H1 (cell line): ENCODE measurements at regions not wholly inside any gene's neighbourhood (a gene's known extent, or its start where the extent isn't known, plus 50 kb on each side); places are given as distances from the start of the nearest gene placed in this dataset.

ENCODE experiments used
- CTCF ChIA-PET: fragments of 300-600 bp; sonication (Branson Sonifier 250); formaldehyde crosslinking; loops from one replicate; lab custom pipeline; 2021; ENCODE audit not compliant: partially characterized antibody; lab: Charles Lee
- POLR2A ChIA-PET: fragments of 300-600 bp; sonication (Branson Sonifier 250); formaldehyde crosslinking; loops from one replicate; lab custom pipeline; 2021; ENCODE audit warnings: inconsistent platforms; ENCODE audit not compliant: partially characterized antibody; lab: Charles Lee
- DNase-seq, 2 experiments: peaks; one replicate each; pipeline versions ENCODE4 v3.0.0 to v3.0.0-alpha.2; 2010 to 2022; ENCODE audit warnings: low spot score in 2 of 2, low read depth in 1 of 2, mixed read lengths in 1 of 2
- FAIRE-seq: peaks from 2 replicates; lab custom pipeline; 2011; peaks lifted over from hg19 to GRCh38; lab: Jason Lieb, UNC
- H2AFZ ChIP-seq: 2 replicates; pipeline ENCODE4 v1.8.1; 2012; ENCODE audit warnings: low read length, inconsistent platforms
- H2AK5ac ChIP-seq: 2 replicates; pipeline ENCODE4 v1.6.1; 2013; ENCODE audit warnings: low read depth, low read length
- H2BK120ac ChIP-seq: replicated peaks from 2 replicates; pipeline ENCODE3; 2013; ENCODE audit warnings: low read depth, low read length, inconsistent platforms
- H2BK12ac ChIP-seq: 2 replicates; pipeline ENCODE4 v1.6.1; 2013; ENCODE audit warnings: low read depth, low read length
- H2BK15ac ChIP-seq: 2 replicates; pipeline ENCODE4 v1.6.1; 2013; ENCODE audit warnings: low read length
- H2BK20ac ChIP-seq: 2 replicates; pipeline ENCODE4 v1.6.1; 2013; ENCODE audit warnings: low read length
- H2BK5ac ChIP-seq: 2 replicates; pipeline ENCODE4 v1.6.1; 2013; ENCODE audit warnings: low read depth, low read length
- H3K14ac ChIP-seq: 2 replicates; pipeline ENCODE4 v1.6.1; 2013; ENCODE audit warnings: inconsistent platforms; ENCODE audit not compliant: insufficient read length
- H3K18ac ChIP-seq: 2 replicates; pipeline ENCODE4 v1.6.1; 2013; ENCODE audit warnings: low read length; ENCODE audit errors: extremely low read depth
- H3K23ac ChIP-seq: 2 replicates; pipeline ENCODE4 v1.6.1; 2013; ENCODE audit warnings: inconsistent platforms; ENCODE audit not compliant: insufficient read length
- H3K23me2 ChIP-seq: 2 replicates; pipeline ENCODE4 v1.6.1; 2013; ENCODE audit warnings: low read depth, low read length
- H3K27ac ChIP-seq: 2 replicates; pipeline ENCODE4 v1.6.1; 2011; ENCODE audit warnings: low read depth, low read length, inconsistent platforms
- H3K27me3 ChIP-seq, 4 experiments: replicated peaks in 1 of 4; 1 replicate in 1 of 4; 2 replicates in 3 of 4; pipeline versions ENCODE4 v1.6.1 to v1.8.1; 2011 to 2013; ENCODE audit warnings: low read length in 3 of 4, mild to moderate bottlenecking in 3 of 4, inconsistent platforms in 2 of 4, mixed read lengths in 2 of 4, moderate library complexity in 1 of 4; ENCODE audit not compliant: control insufficient read depth in 3 of 4, insufficient read depth in 3 of 4; ENCODE audit errors: extremely low read depth in 1 of 4
- H3K36me3 ChIP-seq, 4 experiments: 2 replicates each; pipeline versions ENCODE4 v1.6.1 to v1.8.1; 2011 to 2013; ENCODE audit warnings: mild to moderate bottlenecking in 4 of 4, low read length in 3 of 4, moderate library complexity in 2 of 4, control low read depth in 1 of 4, inconsistent platforms in 1 of 4; ENCODE audit not compliant: insufficient read depth in 4 of 4, control insufficient read depth in 2 of 4
- H3K4ac ChIP-seq: replicated peaks from 2 replicates; pipeline ENCODE3; 2013; ENCODE audit warnings: low read length, low read depth, mixed read lengths, inconsistent platforms; ENCODE audit not compliant: insufficient read length
- H3K4me1 ChIP-seq, 4 experiments: replicated peaks in 1 of 4; 1 replicate in 1 of 4; 2 replicates in 3 of 4; pipeline versions ENCODE4 v1.6.1 to v1.8.1; 2011 to 2013; ENCODE audit warnings: low read length in 3 of 4, inconsistent platforms in 2 of 4, mixed read lengths in 1 of 4; ENCODE audit not compliant: insufficient read depth in 4 of 4, control insufficient read depth in 3 of 4
- H3K4me2 ChIP-seq, 2 experiments: 2 replicates each; pipeline versions ENCODE4 v1.6.1 to v1.8.1; 2011 to 2013; ENCODE audit warnings: low read depth in 2 of 2, low read length in 2 of 2, control low read depth in 1 of 2, inconsistent platforms in 1 of 2, mild to moderate bottlenecking in 1 of 2; ENCODE audit not compliant: insufficient read depth in 1 of 2
- H3K4me3 ChIP-seq, 4 experiments: fragments of 200-600, 300-600 bp in 1 of 4; sonication (generic), shearing (Covaris generic), sonication (Bioruptor Twin) in 1 of 4; 2 replicates each; pipeline versions ENCODE4 v1.5.1 to v1.8.1; 2011 to 2016; ENCODE audit warnings: low read length in 4 of 4, low read depth in 3 of 4, control low read depth in 2 of 4, inconsistent platforms in 2 of 4, mild to moderate bottlenecking in 2 of 4, mixed read lengths in 1 of 4, moderate library complexity in 1 of 4; ENCODE audit not compliant: insufficient read depth in 2 of 4; ENCODE audit errors: extremely low read depth in 1 of 4
- H3K56ac ChIP-seq: replicated peaks from 2 replicates; pipeline ENCODE3; 2013; ENCODE audit warnings: low read depth, mild to moderate bottlenecking, mixed read lengths, low read length, inconsistent platforms; ENCODE audit not compliant: insufficient read length
- H3K79me1 ChIP-seq: 2 replicates; pipeline ENCODE4 v1.6.1; 2013; ENCODE audit warnings: low read depth, low read length, control low read depth
- H3K79me2 ChIP-seq, 2 experiments: 2 replicates each; pipeline versions ENCODE4 v1.6.1 to v1.8.1; 2012 to 2013; ENCODE audit warnings: low read length in 2 of 2, mild to moderate bottlenecking in 2 of 2, inconsistent platforms in 1 of 2; ENCODE audit not compliant: insufficient read depth in 2 of 2, control insufficient read depth in 1 of 2
- H3K9ac ChIP-seq, 4 experiments: replicated peaks in 1 of 4; 1 replicate in 1 of 4; 2 replicates in 3 of 4; pipeline versions ENCODE4 v1.6.1 to v1.8.1; 2011 to 2013; ENCODE audit warnings: low read depth in 3 of 4, low read length in 3 of 4, control low read depth in 2 of 4, mild to moderate bottlenecking in 2 of 4, moderate library complexity in 2 of 4, inconsistent platforms in 1 of 4; ENCODE audit errors: extremely low read depth in 1 of 4
- H3K9me3 ChIP-seq, 2 experiments: 2 replicates each; pipeline versions ENCODE4 v1.6.1 to v1.8.1; 2012 to 2013; ENCODE audit warnings: mild to moderate bottlenecking in 2 of 2, moderate library complexity in 2 of 2, control low read depth in 1 of 2, inconsistent platforms in 1 of 2, low read depth in 1 of 2, low read length in 1 of 2, mixed read lengths in 1 of 2; ENCODE audit not compliant: insufficient read depth in 2 of 2
- H4K20me1 ChIP-seq, 2 experiments: replicated peaks in 1 of 2; 2 replicates each; pipeline versions ENCODE3 to v1.8.1; 2011 to 2013; ENCODE audit warnings: inconsistent platforms in 2 of 2, low read length in 2 of 2, mild to moderate bottlenecking in 1 of 2; ENCODE audit not compliant: insufficient read depth in 2 of 2, control insufficient read depth in 1 of 2
- H4K5ac ChIP-seq: 2 replicates; pipeline ENCODE4 v1.6.1; 2013; ENCODE audit warnings: low read length, low read depth, mixed read lengths, inconsistent platforms; ENCODE audit not compliant: insufficient read length
- H4K8ac ChIP-seq: 2 replicates; pipeline ENCODE4 v1.8.0; 2013; ENCODE audit warnings: mild to moderate bottlenecking, moderate library complexity, low read length, inconsistent platforms; ENCODE audit not compliant: insufficient read depth; ENCODE audit errors: extremely low read depth
- H4K91ac ChIP-seq: replicated peaks from 2 replicates; pipeline ENCODE3; 2013; ENCODE audit warnings: low read length, mixed read lengths, inconsistent platforms; ENCODE audit not compliant: insufficient read length
- ATF3 ChIP-seq: IDR thresholded peaks from 2 replicates; pipeline ENCODE4 v1.6.1; 2011; ENCODE audit warnings: low read depth, mild to moderate bottlenecking, low read length; ENCODE audit not compliant: insufficient read depth
- CHD2 ChIP-seq: IDR thresholded peaks from 2 replicates; pipeline ENCODE4 v1.6.1; 2012; ENCODE audit warnings: low read length, improper control_type of control experiment
- CTCF ChIP-seq, 3 experiments: IDR thresholded peaks; 1 replicate in 2 of 3; 2 replicates in 1 of 3; pipeline versions ENCODE4 v1.5.1 to v1.6.1; 2011; ENCODE audit warnings: low read length in 3 of 3, mild to moderate bottlenecking in 3 of 3, inconsistent platforms in 2 of 3, low read depth in 1 of 3, moderate library complexity in 1 of 3; ENCODE audit not compliant: insufficient read depth in 1 of 3; ENCODE audit errors: control extremely low read depth in 1 of 3
- JUN ChIP-seq: IDR thresholded peaks from 2 replicates; pipeline ENCODE4 v1.6.1; 2011; ENCODE audit warnings: low read depth, mild to moderate bottlenecking, improper control_type of control experiment, low read length
- MAX ChIP-seq: IDR thresholded peaks from 2 replicates; pipeline ENCODE4 v1.6.1; 2012; ENCODE audit warnings: inconsistent platforms
- POU5F1 ChIP-seq: IDR thresholded peaks from 2 replicates; pipeline ENCODE4 v1.6.1; 2011; ENCODE audit warnings: low read depth, mild to moderate bottlenecking, low read length, moderate library complexity
- RAD21 ChIP-seq, 2 experiments: IDR thresholded peaks in 1 of 2; conservative IDR thresholded peaks in 1 of 2; 2 replicates each; pipeline ENCODE4 v1.6.1; 2011; ENCODE audit warnings: low read depth in 2 of 2, low read length in 2 of 2, improper control_type of control experiment in 1 of 2, inconsistent platforms in 1 of 2, mild to moderate bottlenecking in 1 of 2, moderate library complexity in 1 of 2
- SP4 ChIP-seq: IDR thresholded peaks from 2 replicates; pipeline ENCODE4 v1.6.1; 2012; ENCODE audit warnings: low read length, inconsistent platforms
- WGBS, 2 experiments: shearing (Covaris generic) in 1 of 2; methylation state at CpG; one replicate each; pipeline versions ENCODE4 v1.1.6 to v1.1.7; 2013 to 2015; ENCODE audit warnings: low lambda C conversion rate in 2 of 2, mixed read lengths in 2 of 2, inconsistent platforms in 1 of 2, low coverage in 1 of 2, missing lambda C conversion rate in 1 of 2; ENCODE audit not compliant: insufficient replicate concordance in 2 of 2, insufficient coverage in 1 of 2, insufficient read length in 1 of 2; ENCODE audit errors: extremely low coverage in 1 of 2, missing lambda C conversion rate in 1 of 2; 5-methylcytosine and 5-hydroxymethylcytosine counted together

GRCh38 chr4:137345597-137345996, 186.7 kb downstream of the PCDH18 start:
- H4K20me1 ChIP-seq, result no peaks in the 10 kb centered on the region
- H3K27ac ChIP-seq, result no peak overlapping the region
- no peak overlapping the region for H2BK20ac ChIP-seq
- CTCF ChIA-PET, result no interaction called here
- H2AFZ ChIP-seq, result no peak overlapping the region
- no peak overlapping the region for H3K14ac ChIP-seq
- FAIRE-seq (no peak), DNase-seq (no peak)
- no peak overlapping the region for H3K56ac ChIP-seq
- H3K4ac ChIP-seq, result no peak overlapping the region
- H2AK5ac ChIP-seq, result no peak overlapping the region
- no peak overlapping the region for H3K4me3 ChIP-seq
- H3K36me3 ChIP-seq, result no peaks in the 10 kb centered on the region
- no peak overlapping the region for H2BK5ac ChIP-seq
- H3K23ac ChIP-seq, result no peak overlapping the region
- no peaks in the 10 kb centered on the region for H3K23me2 ChIP-seq
- no peaks in the 10 kb centered on the region for H3K79me2 ChIP-seq
- H3K4me1 ChIP-seq, result no peaks in the 10 kb centered on the region
- no peak overlapping the region for H4K91ac ChIP-seq
- no peak overlapping the region for H2BK12ac ChIP-seq
- TF ChIP-seq POU5F1 (no peak), SP4 (no peak), ATF3 (no peak), JUN (no peak), MAX (no peak), CHD2 (no peak), RAD21 (IDR thresholded peaks at IDR 0.05 in 1 of 2, conservative IDR thresholded peaks at IDR 0.05 in 1 of 2; ENCODE audit: low read depth in 2 of 2, low read length in 2 of 2) (no peak), CTCF (IDR thresholded peaks at IDR 0.05; ENCODE audit: control extremely low read depth in 1 of 3, insufficient read depth in 1 of 3, low read depth in 1 of 3, low read length in 3 of 3) (no peak)
- no peak overlapping the region for H2BK120ac ChIP-seq
- no peaks in the 10 kb centered on the region for H3K9me3 ChIP-seq
- H3K79me1 ChIP-seq, result no peaks in the 10 kb centered on the region
- peaks cover 0 to under 1% (median 0%) of the 10 kb centered on the region in 4 experiments; a peak in 1 of 7 replicates for H3K27me3 ChIP-seq
- no peak overlapping the region for H2BK15ac ChIP-seq
- 77% methylated on average over 1 of the region's 1 CpG; no CpG with 5 or more reads in 1 of the 2 experiments for WGBS, 2 experiments
- POLR2A ChIA-PET, result no interaction called here
- no peak overlapping the region for H4K5ac ChIP-seq
- no peak overlapping the region for H3K18ac ChIP-seq
- H3K4me2 ChIP-seq, result no peak overlapping the region
- H4K8ac ChIP-seq, result no peak overlapping the region
- H3K9ac ChIP-seq, result no peak overlapping the region
